Nephron (organoid): ENCODE measurements at regions not wholly inside any gene's neighbourhood (a gene's known extent, or its start where the extent isn't known, plus 50 kb on each side); places are given as distances from the start of the nearest gene placed in this dataset.
A peak's percentile ranks its signal among the peaks of the same experiment; 100 is the strongest.

Experiments used
- H3K27ac Mint-ChIP-seq, 3 experiments: 2 replicates each; pipeline ENCODE4 v1.8.0; 2020; ENCODE audit warnings: mixed read lengths in 3 of 3, mild to moderate bottlenecking in 2 of 3, moderate library complexity in 1 of 3
- H3K27me3 Mint-ChIP-seq: 2 replicates; pipeline ENCODE4 v1.8.0; 2021; ENCODE audit warnings: low read depth, mild to moderate bottlenecking, moderate library complexity, mixed read lengths
- H3K36me3 Mint-ChIP-seq: 2 replicates; pipeline ENCODE4 v1.8.0; 2020; ENCODE audit warnings: low read depth, mixed read lengths
- H3K4me1 Mint-ChIP-seq: 2 replicates; pipeline ENCODE4 v1.8.0; 2020; ENCODE audit warnings: mixed read lengths
- H3K4me3 Mint-ChIP-seq, 3 experiments: 2 replicates each; pipeline ENCODE4 v1.8.0; 2020; ENCODE audit warnings: mild to moderate bottlenecking in 3 of 3, mixed read lengths in 3 of 3, moderate library complexity in 2 of 3
- H3K9me3 Mint-ChIP-seq: 2 replicates; pipeline ENCODE4 v1.8.0; 2020; ENCODE audit warnings: mixed read lengths
- CTCF ChIP-seq, 3 experiments: fragments of 200-600 bp; sonication (generic); IDR thresholded peaks; one replicate each; pipeline ENCODE4 v1.5.0; 2021; ENCODE audit warnings: antibody characterized with exemption in 3 of 3; ENCODE audit not compliant: unreplicated experiment in 3 of 3

DNA sequence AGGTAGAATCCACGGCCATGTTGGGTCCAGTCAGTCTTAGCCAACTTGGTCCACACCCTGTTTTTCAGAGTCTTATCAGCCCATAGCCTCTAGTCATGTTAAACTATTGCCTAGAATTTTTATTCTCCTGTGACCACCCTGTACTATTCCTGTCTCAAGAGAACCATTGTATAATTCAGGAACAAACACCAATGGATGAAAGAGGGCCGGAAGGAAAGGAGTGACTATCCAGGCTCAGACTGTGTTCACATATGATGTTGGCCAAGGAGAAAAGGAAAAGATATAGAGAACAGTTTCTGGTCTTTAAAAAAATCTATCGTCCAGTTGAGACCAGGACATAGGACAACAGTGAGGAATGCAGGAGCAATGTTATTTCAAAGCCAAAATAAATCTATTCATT is 82.9 kb upstream of the SETBP1 start:
- Mint-ChIP-seq H3K4me3 (no peak overlapping the region), H3K27ac (no peak overlapping the region), H3K9me3 (no peaks in the 10 kb centered on the region), H3K4me1 (peaks cover 42% of the 10 kb centered on the region), H3K36me3 (no peaks in the 10 kb centered on the region), H3K27me3 (no peaks in the 10 kb centered on the region)
- TF ChIP-seq CTCF (IDR thresholded peaks at IDR 0.05; ENCODE audit: unreplicated experiment in 3 of 3) = no peak

- Mint-ChIP-seq H3K4me1 (peaks cover 42% of the 10 kb centered on the region), H3K9me3 (no peaks in the 10 kb centered on the region), H3K27ac (peak overlapping the region in 2 of 3 experiments; percentile 3 to 40), H3K4me3 (no peak overlapping the region), H3K27me3 (no peaks in the 10 kb centered on the region), H3K36me3 (no peaks in the 10 kb centered on the region)
- TF ChIP-seq CTCF (IDR thresholded peaks at IDR 0.05; ENCODE audit: unreplicated experiment in 3 of 3) = no peak
Measured at GRCh38 chr18:44598514-44598913, 82.2 kb upstream of the SETBP1 start.

- TF ChIP-seq CTCF (IDR thresholded peaks at IDR 0.05; ENCODE audit: unreplicated experiment in 3 of 3) = no peak
- H3K4me3 Mint-ChIP-seq = no peak overlapping the region
- no peaks in the 10 kb centered on the region for H3K27me3 Mint-ChIP-seq
- peaks cover 39% of the 10 kb centered on the region for H3K4me1 Mint-ChIP-seq
- peak overlapping the region in 2 of 3 experiments; percentile 3 to 40 for H3K27ac Mint-ChIP-seq
- H3K9me3 Mint-ChIP-seq = no peaks in the 10 kb centered on the region
- no peaks in the 10 kb centered on the region for H3K36me3 Mint-ChIP-seq
Measured at GRCh38 chr18:44599412-44599811, 81.3 kb upstream of the SETBP1 start.

- H3K9me3 Mint-ChIP-seq = no peaks in the 10 kb centered on the region
- peak overlapping the region in 2 of 3 experiments; percentile 63 to 69 for H3K27ac Mint-ChIP-seq
- H3K4me1 Mint-ChIP-seq = peaks cover 29% of the 10 kb centered on the region
- no peak overlapping the region for H3K4me3 Mint-ChIP-seq
- no peaks in the 10 kb centered on the region for H3K27me3 Mint-ChIP-seq
- no peak for TF ChIP-seq CTCF (IDR thresholded peaks at IDR 0.05; ENCODE audit: unreplicated experiment in 3 of 3)
- H3K36me3 Mint-ChIP-seq = no peaks in the 10 kb centered on the region
Measured at GRCh38 chr18:44601447-44601846, 79.2 kb upstream of the SETBP1 start.

DNA sequence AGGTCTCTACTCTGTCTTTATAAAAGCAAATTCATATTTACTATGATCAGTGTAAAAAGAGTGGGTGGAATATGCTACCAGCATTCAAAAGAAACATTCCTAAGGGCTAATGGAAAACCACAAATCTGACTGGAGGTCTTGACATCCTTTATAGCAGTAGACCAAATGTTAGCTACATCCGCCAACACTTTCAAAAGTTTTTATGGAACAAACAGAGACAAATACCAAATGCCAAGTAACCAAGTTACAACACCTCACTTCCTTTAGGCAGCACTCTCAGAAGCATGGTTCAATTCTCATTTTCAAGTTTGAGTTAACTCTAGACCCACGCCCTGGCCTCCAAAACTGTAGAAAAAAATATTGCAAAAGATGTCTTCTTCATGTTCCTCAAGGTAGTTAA is 78.3 kb upstream of the SETBP1 start:
- no peak for TF ChIP-seq CTCF (IDR thresholded peaks at IDR 0.05; ENCODE audit: unreplicated experiment in 3 of 3)
- peak overlapping the region in 2 of 3 experiments; percentile 41 to 69 for H3K27ac Mint-ChIP-seq
- H3K9me3 Mint-ChIP-seq = no peaks in the 10 kb centered on the region
- no peaks in the 10 kb centered on the region for H3K36me3 Mint-ChIP-seq
- no peaks in the 10 kb centered on the region for H3K27me3 Mint-ChIP-seq
- H3K4me3 Mint-ChIP-seq = no peak overlapping the region
- H3K4me1 Mint-ChIP-seq = peaks cover 29% of the 10 kb centered on the region

GRCh38 chr18:44602845-44603244 is 77.8 kb upstream of the SETBP1 start:
- no peaks in the 10 kb centered on the region for H3K27me3 Mint-ChIP-seq
- no peak overlapping the region for H3K4me3 Mint-ChIP-seq
- no peaks in the 10 kb centered on the region for H3K9me3 Mint-ChIP-seq
- H3K36me3 Mint-ChIP-seq = no peaks in the 10 kb centered on the region
- H3K27ac Mint-ChIP-seq = peak overlapping the region in 2 of 3 experiments; percentile 41 to 69
- TF ChIP-seq CTCF (IDR thresholded peaks at IDR 0.05; ENCODE audit: unreplicated experiment in 3 of 3) = no peak
- peaks cover 29% of the 10 kb centered on the region for H3K4me1 Mint-ChIP-seq
